Spinal cord (tissue), 9 donors: ENCODE measurements at regions not wholly inside any gene's neighbourhood (a gene's known extent, or its start where the extent isn't known, plus 50 kb on each side); places are given as distances from the start of the nearest gene placed in this dataset.

Source experiments
- DNase-seq, 6 donors: peaks; one replicate each; pipeline versions ENCODE4 v3.0.0 to v3.0.0-alpha.2; 2013 to 2015; ENCODE audit warnings: low spot score in 6 of 6, low read depth in 4 of 6
- H3K27ac ChIP-seq: one replicate; pipeline ENCODE4 v1.5.1; 2013; ENCODE audit warnings: low read depth, low read length, control low read depth
- H3K27me3 ChIP-seq: one replicate; pipeline ENCODE4 v1.6.1; 2013; ENCODE audit warnings: low read length; ENCODE audit not compliant: control insufficient read depth, insufficient read depth
- H3K36me3 ChIP-seq: one replicate; pipeline ENCODE4 v1.6.1; 2013; ENCODE audit warnings: low read length; ENCODE audit not compliant: control insufficient read depth, insufficient read depth
- H3K4me1 ChIP-seq: one replicate; pipeline ENCODE4 v1.6.1; 2013; ENCODE audit warnings: low read length; ENCODE audit not compliant: control insufficient read depth, insufficient read depth
- H3K4me3 ChIP-seq: one replicate; pipeline ENCODE4 v1.5.1; 2013; ENCODE audit warnings: low read depth, low read length, control low read depth
- H3K9me3 ChIP-seq: one replicate; pipeline ENCODE4 v1.6.1; 2013; ENCODE audit warnings: low read length; ENCODE audit not compliant: control insufficient read depth, insufficient read depth
- WGBS: methylation state at CpG from one replicate; pipeline ENCODE4 v1.1.5; 2013; ENCODE audit warnings: missing lambda C conversion rate; ENCODE audit not compliant: insufficient coverage; 5-methylcytosine and 5-hydroxymethylcytosine counted together
- donor health status: healthy.

- 100% methylated on average over 2 of the region's 3 CpGs for WGBS
- H3K27me3 ChIP-seq = no peaks in the 10 kb centered on the region
- no peak overlapping the region for H3K4me3 ChIP-seq
- no peaks in the 10 kb centered on the region for H3K4me1 ChIP-seq
- no peak for DNase-seq
- no peaks in the 10 kb centered on the region for H3K9me3 ChIP-seq
- no peaks in the 10 kb centered on the region for H3K36me3 ChIP-seq
- H3K27ac ChIP-seq = no peak overlapping the region
Measured at GRCh38 chr20:19864130-19864529, 106.1 kb downstream of the RIN2 start.

- Histone ChIP-seq H3K4me3 (no peak overlapping the region), H3K36me3 (no peaks in the 10 kb centered on the region), H3K4me1 (no peaks in the 10 kb centered on the region), H3K27ac (no peak overlapping the region), H3K27me3 (no peaks in the 10 kb centered on the region), H3K9me3 (no peaks in the 10 kb centered on the region)
- no peak for DNase-seq
Measured at GRCh38 chr20:19866070-19866469, 108.0 kb downstream of the RIN2 start.

DNA sequence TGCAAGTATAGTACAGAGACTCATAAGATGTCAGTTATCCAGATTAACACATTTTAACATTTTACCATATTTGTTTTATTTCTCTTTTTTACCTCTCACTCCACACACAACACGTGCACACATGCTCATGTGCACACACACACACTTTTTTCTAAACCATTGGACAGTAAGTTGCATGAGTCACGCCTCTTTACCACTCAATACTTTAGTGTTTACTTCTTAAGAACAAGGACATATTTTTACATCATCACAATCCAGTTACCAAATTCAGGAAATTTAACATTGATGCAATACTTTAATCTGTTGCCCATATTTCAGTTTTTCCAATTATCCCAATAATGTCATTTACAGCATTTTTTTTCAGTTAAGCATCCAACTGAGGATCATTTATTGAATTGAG, 109.0 kb downstream of the RIN2 start:
- no peak for DNase-seq
- no peak overlapping the region for H3K4me3 ChIP-seq
- WGBS = 96% methylated on average over 2 of the region's 2 CpGs
- no peaks in the 10 kb centered on the region for H3K27me3 ChIP-seq
- no peaks in the 10 kb centered on the region for H3K4me1 ChIP-seq
- no peak overlapping the region for H3K27ac ChIP-seq
- H3K36me3 ChIP-seq = no peaks in the 10 kb centered on the region
- H3K9me3 ChIP-seq = no peaks in the 10 kb centered on the region

- Histone ChIP-seq H3K4me1 (no peaks in the 10 kb centered on the region), H3K27me3 (no peaks in the 10 kb centered on the region), H3K4me3 (no peak overlapping the region), H3K36me3 (peaks cover 2% of the 10 kb centered on the region), H3K9me3 (no peaks in the 10 kb centered on the region), H3K27ac (no peak overlapping the region)
- DNase-seq = no peak
- 83% methylated on average over 13 of the region's 13 CpGs for WGBS
Measured at GRCh38 chr20:19867940-19868371, 109.9 kb downstream of the RIN2 start.

- Histone ChIP-seq H3K4me1 (no peaks in the 10 kb centered on the region), H3K36me3 (peaks cover 2% of the 10 kb centered on the region), H3K9me3 (peaks cover 1% of the 10 kb centered on the region), H3K27ac (no peak overlapping the region), H3K27me3 (no peaks in the 10 kb centered on the region), H3K4me3 (no peak overlapping the region)
- 97% methylated on average over 5 of the region's 6 CpGs for WGBS
- DNase-seq = no peak
Measured at GRCh38 chr20:19868441-19868840, 110.4 kb downstream of the RIN2 start.

DNA sequence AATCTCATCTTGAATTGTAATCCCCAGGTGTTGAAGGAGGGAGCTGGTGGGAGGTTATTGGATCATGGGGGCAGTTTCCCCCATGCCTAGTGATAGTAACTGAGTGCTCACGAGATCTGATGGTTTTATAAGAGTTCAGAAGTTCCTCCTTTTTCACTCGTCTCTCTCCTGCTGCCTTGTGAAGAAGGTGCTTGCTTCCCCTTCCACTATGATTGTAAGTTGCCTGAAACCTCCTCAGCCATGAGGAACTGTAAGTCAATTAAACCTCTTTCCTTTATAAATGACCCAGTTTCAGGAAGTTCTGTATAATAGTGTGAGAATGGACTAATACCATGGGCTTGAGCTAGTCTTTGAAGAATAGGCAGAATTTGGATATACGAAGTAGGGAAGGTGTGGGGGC, 113.9 kb downstream of the RIN2 start:
- peaks cover 2% of the 10 kb centered on the region for H3K36me3 ChIP-seq
- DNase-seq = no peak
- WGBS = 100% methylated on average over 1 of the region's 3 CpGs
- no peaks in the 10 kb centered on the region for H3K27me3 ChIP-seq
- H3K4me1 ChIP-seq = peaks cover 2% of the 10 kb centered on the region
- peaks cover 4% of the 10 kb centered on the region for H3K9me3 ChIP-seq
- H3K4me3 ChIP-seq = no peak overlapping the region
- no peak overlapping the region for H3K27ac ChIP-seq

- WGBS = 100% methylated on average over 2 of the region's 2 CpGs
- no peak for DNase-seq
- Histone ChIP-seq H3K9me3 (peaks cover 4% of the 10 kb centered on the region), H3K36me3 (peaks cover 2% of the 10 kb centered on the region), H3K4me3 (no peak overlapping the region), H3K4me1 (peaks cover 2% of the 10 kb centered on the region), H3K27me3 (no peaks in the 10 kb centered on the region), H3K27ac (no peak overlapping the region)
Measured at GRCh38 chr20:19874040-19874727, 116.1 kb downstream of the RIN2 start.

DNA sequence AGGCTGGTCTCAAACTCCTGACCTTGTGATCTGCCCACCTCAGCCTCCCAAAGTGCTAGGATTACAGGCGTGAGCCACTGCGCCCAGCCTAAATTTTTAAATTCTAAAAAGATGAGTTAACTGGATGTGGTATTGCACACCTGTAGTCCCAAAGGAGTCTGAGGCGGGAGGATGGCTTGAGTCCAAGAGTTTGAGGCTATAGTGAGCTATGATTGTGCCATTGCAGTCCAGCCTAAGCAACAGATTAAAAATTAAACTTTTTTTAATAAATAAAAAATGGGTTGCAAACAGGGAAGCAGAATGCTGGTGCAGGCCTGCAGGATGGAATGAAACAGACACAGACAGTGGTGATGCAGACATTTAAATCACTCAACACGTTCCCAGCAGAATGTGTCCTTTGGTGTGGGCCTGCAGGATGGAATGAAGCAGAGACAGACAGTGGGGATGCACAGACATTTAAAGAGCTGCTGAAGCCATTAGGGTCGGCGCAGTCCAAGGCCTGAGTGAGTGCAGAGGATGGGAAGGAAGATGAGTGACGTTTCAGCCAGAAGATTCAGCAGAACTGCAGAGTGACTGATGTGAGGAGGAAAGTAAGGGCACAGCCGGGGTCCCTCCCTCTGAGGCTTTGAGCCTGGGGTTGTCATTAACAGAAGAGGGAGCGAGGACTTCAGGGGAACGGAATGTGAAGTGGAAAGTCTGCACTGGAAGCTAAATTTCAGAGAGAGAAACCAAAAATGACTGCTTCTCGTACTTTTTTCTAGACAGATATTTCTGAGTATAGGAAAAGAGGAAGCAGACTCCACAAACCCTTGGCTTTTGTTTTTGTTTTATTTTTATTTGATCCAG, 117.5 kb downstream of the RIN2 start:
- WGBS = 65% methylated on average over 9 of the region's 11 CpGs
- H3K27ac ChIP-seq = no peak overlapping the region

GRCh38 chr20:19876828-19877460, 118.9 kb downstream of the RIN2 start:
- peaks cover 2% of the 10 kb centered on the region for H3K36me3 ChIP-seq
- H3K9me3 ChIP-seq = peaks cover 4% of the 10 kb centered on the region
- no peak overlapping the region for H3K27ac ChIP-seq
- peaks cover 2% of the 10 kb centered on the region for H3K4me1 ChIP-seq
- no peak for DNase-seq
- no peak overlapping the region for H3K4me3 ChIP-seq
- WGBS = 100% methylated on average over 1 of the region's 5 CpGs
- no peaks in the 10 kb centered on the region for H3K27me3 ChIP-seq

More for the DNA sequence above, 117.5 kb downstream of the RIN2 start:
- DNase-seq = peak in 1 of 6 donors; percentile 16
- H3K4me1 ChIP-seq = peaks cover 2% of the 10 kb centered on the region
- peaks cover 4% of the 10 kb centered on the region for H3K9me3 ChIP-seq
- H3K36me3 ChIP-seq = peaks cover 2% of the 10 kb centered on the region
- H3K4me3 ChIP-seq = no peak overlapping the region
- no peaks in the 10 kb centered on the region for H3K27me3 ChIP-seq
